IMR-90 (cell line): ENCODE measurements at regions not wholly inside any gene's neighbourhood (a gene's known extent, or its start where the extent isn't known, plus 50 kb on each side); places are given as distances from the start of the nearest gene placed in this dataset.

Experiments used
- CEBPB ChIP-seq: IDR thresholded peaks from 2 replicates; pipeline ENCODE4 v1.6.1; 2012; ENCODE audit warnings: low read depth, low read length, improper control_type of control experiment
- CHD1 ChIP-seq: IDR thresholded peaks from 2 replicates; pipeline ENCODE4 v1.6.1; 2012; ENCODE audit warnings: low read depth, low read length, improper control_type of control experiment
- CTCF ChIP-seq: conservative IDR thresholded peaks from 2 replicates; pipeline ENCODE4 v1.5.1; 2012; ENCODE audit warnings: mild to moderate bottlenecking, low read depth, low read length, improper control_type of control experiment
- ELK1 ChIP-seq: fragments of 150-350 bp; IDR thresholded peaks from 2 replicates; pipeline ENCODE4 v1.6.1; 2016; ENCODE audit warnings: low read depth, mild to moderate bottlenecking, low read length, moderate library complexity, borderline replicate concordance
- MAFK ChIP-seq: IDR thresholded peaks from 2 replicates; pipeline ENCODE4 v1.6.1; 2012; ENCODE audit warnings: low read depth, low read length, improper control_type of control experiment
- MXI1 ChIP-seq: IDR thresholded peaks from 2 replicates; pipeline ENCODE4 v1.6.1; 2012; ENCODE audit warnings: low read depth, mild to moderate bottlenecking, low read length, moderate library complexity, borderline replicate concordance
- POLR2A ChIP-seq: IDR thresholded peaks from 2 replicates; pipeline ENCODE4 v1.6.1; 2012; ENCODE audit warnings: mild to moderate bottlenecking, low read depth, low read length
- RAD21 ChIP-seq: IDR thresholded peaks from 2 replicates; pipeline ENCODE4 v1.6.1; 2012; ENCODE audit warnings: low read length, improper control_type of control experiment
- RCOR1 ChIP-seq: IDR thresholded peaks from 2 replicates; pipeline ENCODE4 v1.6.1; 2012; ENCODE audit warnings: mild to moderate bottlenecking, low read length, improper control_type of control experiment; ENCODE audit not compliant: insufficient replicate concordance
- SMC3 ChIP-seq: fragments of 150-350 bp; IDR thresholded peaks from 2 replicates; pipeline ENCODE4 v1.6.1; 2016; ENCODE audit warnings: low read depth, mild to moderate bottlenecking, antibody characterized with exemption, low read length, moderate library complexity
- USF2 ChIP-seq: fragments of 150-350 bp; IDR thresholded peaks from 2 replicates; pipeline ENCODE4 v1.6.1; 2017; ENCODE audit warnings: mild to moderate bottlenecking, antibody characterized with exemption, low read length, low read depth

- TF ChIP-seq POLR2A: no peak
- TF ChIP-seq RAD21: no peak
- no peak for TF ChIP-seq CTCF
- no peak for TF ChIP-seq MAFK
- no peak for TF ChIP-seq RCOR1
- TF ChIP-seq USF2: no peak
- no peak for TF ChIP-seq CEBPB
- TF ChIP-seq MXI1: no peak
- TF ChIP-seq SMC3: no peak
- TF ChIP-seq ELK1: no peak
- TF ChIP-seq CHD1: no peak
These were observed 71.6 kb upstream of the MYCN start for GRCh38 chr2:15868704-15869103.
